ENCODE measurements at regions not wholly inside any gene's neighbourhood (a gene's known extent, or its start where the extent isn't known, plus 50 kb on each side); places are given as distances from the start of the nearest gene placed in this dataset.

DNA sequence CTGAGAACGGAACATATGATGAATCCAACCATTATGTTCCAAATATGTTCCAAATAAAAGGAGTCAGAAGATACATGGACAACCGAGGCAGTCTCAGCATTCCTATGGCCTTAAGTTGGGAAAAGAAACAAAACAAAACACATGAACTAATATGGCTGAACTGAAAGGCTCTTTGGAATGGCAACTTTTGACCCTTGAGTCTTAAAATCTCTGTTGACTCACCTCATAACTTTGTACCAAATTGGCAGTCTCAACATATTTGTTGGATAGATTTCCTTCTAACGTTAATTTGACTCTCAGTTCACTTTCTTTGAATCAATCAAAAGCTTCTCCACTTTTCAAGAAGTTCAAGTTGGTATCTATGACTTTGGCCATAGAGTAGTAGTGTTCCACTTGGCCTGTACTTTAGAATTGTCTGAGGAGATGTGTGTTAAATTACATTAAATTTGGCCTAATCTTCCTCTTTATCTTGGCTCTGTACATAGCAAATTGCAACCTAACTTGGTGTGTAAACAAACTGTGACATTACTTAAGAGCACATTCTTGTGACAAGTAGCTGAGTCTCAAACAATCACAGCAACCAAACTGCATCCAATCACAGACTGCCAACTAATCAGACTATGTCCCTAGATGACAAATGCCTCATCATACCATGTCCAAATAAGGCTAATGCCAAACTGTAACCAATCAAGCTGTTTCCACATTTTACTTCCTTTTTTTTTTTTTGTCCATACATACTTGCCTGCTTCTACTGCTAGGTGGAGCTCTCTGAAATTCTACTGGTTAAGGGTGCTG, 208.8 kb downstream of the BMP2 start:
- TF ChIP-seq POLR2A (IDR thresholded peaks at IDR 0.05): no peak
- TF ChIP-seq, protein P1, sequence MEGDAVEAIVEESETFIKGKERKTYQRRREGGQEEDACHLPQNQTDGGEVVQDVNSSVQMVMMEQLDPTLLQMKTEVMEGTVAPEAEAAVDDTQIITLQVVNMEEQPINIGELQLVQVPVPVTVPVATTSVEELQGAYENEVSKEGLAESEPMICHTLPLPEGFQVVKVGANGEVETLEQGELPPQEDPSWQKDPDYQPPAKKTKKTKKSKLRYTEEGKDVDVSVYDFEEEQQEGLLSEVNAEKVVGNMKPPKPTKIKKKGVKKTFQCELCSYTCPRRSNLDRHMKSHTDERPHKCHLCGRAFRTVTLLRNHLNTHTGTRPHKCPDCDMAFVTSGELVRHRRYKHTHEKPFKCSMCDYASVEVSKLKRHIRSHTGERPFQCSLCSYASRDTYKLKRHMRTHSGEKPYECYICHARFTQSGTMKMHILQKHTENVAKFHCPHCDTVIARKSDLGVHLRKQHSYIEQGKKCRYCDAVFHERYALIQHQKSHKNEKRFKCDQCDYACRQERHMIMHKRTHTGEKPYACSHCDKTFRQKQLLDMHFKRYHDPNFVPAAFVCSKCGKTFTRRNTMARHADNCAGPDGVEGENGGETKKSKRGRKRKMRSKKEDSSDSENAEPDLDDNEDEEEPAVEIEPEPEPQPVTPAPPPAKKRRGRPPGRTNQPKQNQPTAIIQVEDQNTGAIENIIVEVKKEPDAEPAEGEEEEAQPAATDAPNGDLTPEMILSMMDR (IDR thresholded peaks at IDR 0.05): no peak

Data from Peyer's patch (tissue), 4 donors.